ENCODE measurements at regions not wholly inside any gene's neighbourhood (a gene's known extent, or its start where the extent isn't known, plus 50 kb on each side); places are given as distances from the start of the nearest gene placed in this dataset.

GRCh38 chr18:65359479-65359878 lies 391.3 kb upstream of the CDH7 start:
- TF ChIP-seq CTCF (conservative IDR thresholded peaks at IDR 0.05) (no peak), EZH2 (IDR thresholded peaks at IDR 0.05; ENCODE audit: low read depth) (no peak)

Measured in PC-9 (cell line).